Small intestine (tissue), 7 donors: ENCODE measurements at regions not wholly inside any gene's neighbourhood (a gene's known extent, or its start where the extent isn't known, plus 50 kb on each side); places are given as distances from the start of the nearest gene placed in this dataset.
A peak's percentile ranks its signal among the peaks of the same experiment; 100 is the strongest.

Experiments used
- DNase-seq, 2 donors: peaks; one replicate each; pipeline versions ENCODE4 v3.0.0 to v3.0.0-alpha.2; 2013
- FAIRE-seq: peaks from 2 replicates; lab custom pipeline; 2012; peaks lifted over from hg19 to GRCh38; lab: Jason Lieb, UNC
- H3K27ac ChIP-seq, 3 donors: one replicate each; pipeline ENCODE4 v1.5.1; 2013; ENCODE audit warnings: low read length in 2 of 3, mild to moderate bottlenecking in 2 of 3, control low read depth in 1 of 3, inconsistent platforms in 1 of 3, low read depth in 1 of 3, moderate library complexity in 1 of 3
- H3K27me3 ChIP-seq, 3 donors: one replicate each; pipeline ENCODE4 v1.6.1; 2013; ENCODE audit warnings: low read length in 3 of 3, inconsistent platforms in 1 of 3; ENCODE audit not compliant: control insufficient read depth in 3 of 3, insufficient read depth in 3 of 3
- H3K36me3 ChIP-seq, 3 donors: one replicate each; pipeline ENCODE4 v1.6.1; 2013; ENCODE audit warnings: low read length in 3 of 3, inconsistent platforms in 1 of 3, low read depth in 1 of 3, mild to moderate bottlenecking in 1 of 3, moderate library complexity in 1 of 3; ENCODE audit not compliant: control insufficient read depth in 3 of 3, insufficient read depth in 2 of 3
- H3K4me1 ChIP-seq, 3 donors: one replicate each; pipeline ENCODE4 v1.6.1; 2013; ENCODE audit warnings: low read length in 2 of 3, inconsistent platforms in 1 of 3, low read depth in 1 of 3, mild to moderate bottlenecking in 1 of 3, moderate library complexity in 1 of 3; ENCODE audit not compliant: control insufficient read depth in 3 of 3, insufficient read depth in 2 of 3
- H3K4me3 ChIP-seq, 3 donors: one replicate each; pipeline ENCODE4 v1.5.1; 2013; ENCODE audit warnings: low read length in 3 of 3, control low read depth in 1 of 3, inconsistent platforms in 1 of 3, low read depth in 1 of 3, mild to moderate bottlenecking in 1 of 3, moderate library complexity in 1 of 3
- H3K9me3 ChIP-seq, 2 donors: one replicate each; pipeline ENCODE4 v1.6.1; 2013; ENCODE audit warnings: low read depth in 1 of 2, low read length in 1 of 2; ENCODE audit not compliant: control insufficient read depth in 2 of 2, insufficient read depth in 1 of 2
- WGBS, 3 donors: extraction: QIAGEN DNeasy Blood & Tissue Kit; methylation state at CpG; one replicate each; pipeline ENCODE4 v1.1.7; 2013; 5-methylcytosine and 5-hydroxymethylcytosine counted together
- donor health status: healthy with polysubstance abuse.
- donor health status: control.
- donor health status: control.
- donor health status: Bipolar disorder and iron deficiency.
- donor health status: healthy.

- H3K27me3 ChIP-seq: peaks cover 0 to 4% (median 0%) of the 10 kb centered on the region in 3 donors
- DNase-seq (no peak), FAIRE-seq (no peak)
- no peak overlapping the region for H3K27ac ChIP-seq
- no peak overlapping the region for H3K4me3 ChIP-seq
- no peaks in the 10 kb centered on the region for H3K9me3 ChIP-seq
- WGBS, 3 donors: 86 to 88% (median 87%) methylated on average over 4 of the region's 4 CpGs
- H3K36me3 ChIP-seq: no peaks in the 10 kb centered on the region
- no peaks in the 10 kb centered on the region for H3K4me1 ChIP-seq
Observed at GRCh38 chr1:5634893-5635292, 357.3 kb downstream of the NPHP4 start.

GRCh38 chr1:5632814-5633213, 359.4 kb downstream of the NPHP4 start:
- DNase-seq (no peak), FAIRE-seq (no peak)
- H3K4me1 ChIP-seq: no peaks in the 10 kb centered on the region
- H3K4me3 ChIP-seq: no peak overlapping the region
- no peaks in the 10 kb centered on the region for H3K36me3 ChIP-seq
- WGBS, 3 donors: 80 to 89% (median 82%) methylated on average over 10 of the region's 10 CpGs
- H3K27me3 ChIP-seq: peaks cover 0 to 1% (median 0%) of the 10 kb centered on the region in 3 donors
- H3K9me3 ChIP-seq: no peaks in the 10 kb centered on the region
- H3K27ac ChIP-seq: no peak overlapping the region

GRCh38 chr1:5632224-5632623, 360.0 kb downstream of the NPHP4 start:
- H3K27me3 ChIP-seq: peaks cover 0 to 1% (median 0%) of the 10 kb centered on the region in 3 donors
- no peak overlapping the region for H3K27ac ChIP-seq
- H3K4me1 ChIP-seq: no peaks in the 10 kb centered on the region
- 8 to 42% (median 22%) methylated on average over 4 of the region's 4 CpGs for WGBS, 3 donors
- no peak overlapping the region for H3K4me3 ChIP-seq
- no peaks in the 10 kb centered on the region for H3K9me3 ChIP-seq
- peak in 1 of 2 donors; percentile 37 for DNase-seq
- H3K36me3 ChIP-seq: no peaks in the 10 kb centered on the region
- FAIRE-seq: no peak

GRCh38 chr1:5628416-5628815, 363.8 kb downstream of the NPHP4 start:
- Histone ChIP-seq H3K27ac (no peak overlapping the region), H3K27me3 (peaks cover 0 to 1% (median 0%) of the 10 kb centered on the region in 3 donors), H3K9me3 (no peaks in the 10 kb centered on the region), H3K4me3 (no peak overlapping the region), H3K36me3 (no peaks in the 10 kb centered on the region), H3K4me1 (no peaks in the 10 kb centered on the region)
- DNase-seq: no peak
- WGBS, 3 donors: 64 to 87% (median 68%) methylated on average over 2 of the region's 2 CpGs
- no peak for FAIRE-seq

- H3K36me3 ChIP-seq: no peaks in the 10 kb centered on the region
- no peak for FAIRE-seq
- no peak overlapping the region for H3K4me3 ChIP-seq
- WGBS, 3 donors: 52 to 60% (median 54%) methylated on average over 6 of the region's 6 CpGs
- no peak overlapping the region for H3K27ac ChIP-seq
- H3K27me3 ChIP-seq: no peaks in the 10 kb centered on the region
- no peak for DNase-seq
- H3K9me3 ChIP-seq: no peaks in the 10 kb centered on the region
- H3K4me1 ChIP-seq: no peaks in the 10 kb centered on the region
Observed at GRCh38 chr1:5623399-5623798, 368.8 kb downstream of the NPHP4 start.

GRCh38 chr1:5622412-5622811, 369.8 kb downstream of the NPHP4 start:
- Histone ChIP-seq H3K9me3 (no peaks in the 10 kb centered on the region), H3K4me1 (no peaks in the 10 kb centered on the region), H3K27me3 (no peaks in the 10 kb centered on the region), H3K36me3 (no peaks in the 10 kb centered on the region), H3K4me3 (no peak overlapping the region), H3K27ac (no peak overlapping the region)
- DNase-seq (no peak), FAIRE-seq (no peak)
- 69 to 86% (median 82%) methylated on average over 7 of the region's 7 CpGs for WGBS, 3 donors

- FAIRE-seq (no peak), DNase-seq (no peak)
- no peak overlapping the region for H3K4me3 ChIP-seq
- no peaks in the 10 kb centered on the region for H3K27me3 ChIP-seq
- WGBS, 3 donors: 72 to 83% (median 76%) methylated on average over 8 of the region's 8 CpGs
- no peaks in the 10 kb centered on the region for H3K36me3 ChIP-seq
- H3K27ac ChIP-seq: no peak overlapping the region
- H3K9me3 ChIP-seq: no peaks in the 10 kb centered on the region
- no peaks in the 10 kb centered on the region for H3K4me1 ChIP-seq
Observed at GRCh38 chr1:5621692-5622091, 370.5 kb downstream of the NPHP4 start.

GRCh38 chr1:5620997-5621396, 371.2 kb downstream of the NPHP4 start:
- no peaks in the 10 kb centered on the region for H3K27me3 ChIP-seq
- no peak overlapping the region for H3K4me3 ChIP-seq
- no peak for FAIRE-seq
- H3K27ac ChIP-seq: no peak overlapping the region
- 7 to 13% (median 12%) methylated on average over 3 of the region's 3 CpGs for WGBS, 3 donors
- H3K4me1 ChIP-seq: no peaks in the 10 kb centered on the region
- no peaks in the 10 kb centered on the region for H3K9me3 ChIP-seq
- peak in 1 of 2 donors; percentile 9 for DNase-seq
- no peaks in the 10 kb centered on the region for H3K36me3 ChIP-seq

GRCh38 chr1:5620418-5620817, 371.8 kb downstream of the NPHP4 start:
- Histone ChIP-seq H3K4me1 (no peaks in the 10 kb centered on the region), H3K36me3 (no peaks in the 10 kb centered on the region), H3K9me3 (no peaks in the 10 kb centered on the region), H3K27me3 (peaks cover 0 to 2% (median 0%) of the 10 kb centered on the region in 3 donors), H3K27ac (no peak overlapping the region), H3K4me3 (no peak overlapping the region)
- DNase-seq: no peak
- WGBS, 3 donors: 79 to 90% (median 86%) methylated on average over 3 of the region's 3 CpGs
- no peak for FAIRE-seq
